Gastroesophageal sphincter (tissue), 4 donors: ENCODE measurements at regions not wholly inside any gene's neighbourhood (a gene's known extent, or its start where the extent isn't known, plus 50 kb on each side); places are given as distances from the start of the nearest gene placed in this dataset.
"Not testable (repeated sequence)": the region's sequence is repeated elsewhere in the genome, so short reads cannot be mapped to it uniquely, and the experiment has no call there.

Source experiments
- ATAC-seq: fragments of 150-250 bp; one replicate; pipeline ENCODE4 v1.9.1; 2016; ENCODE audit warnings: mild to moderate bottlenecking, moderate library complexity
- H3K27ac ChIP-seq, 4 donors: fragments of 200-600 bp; sonication (generic) in 3 of 4; 1 replicate in 3 of 4; 2 replicates in 1 of 4; pipeline ENCODE4 v1.5.1; 2016 to 2019
- H3K27me3 ChIP-seq: fragments of 200-600 bp; sonication (generic); one replicate; pipeline ENCODE4 v1.5.1; 2019
- H3K36me3 ChIP-seq, 2 donors: fragments of 200-600 bp; sonication (generic); one replicate each; pipeline ENCODE4 v1.5.1; 2019; ENCODE audit warnings: control low read depth in 1 of 2
- H3K4me1 ChIP-seq, 3 donors: fragments of 200-600 bp; sonication (generic); 1 replicate in 2 of 3; 2 replicates in 1 of 3; pipeline ENCODE4 v1.5.1; 2016 to 2019; ENCODE audit warnings: control low read depth in 2 of 3
- H3K4me3 ChIP-seq, 2 donors: fragments of 200-600 bp; sonication (generic); one replicate each; pipeline ENCODE4 v1.5.1; 2019; ENCODE audit warnings: mild to moderate bottlenecking in 1 of 2, moderate library complexity in 1 of 2
- H3K9me3 ChIP-seq, 3 donors: fragments of 200-600 bp; sonication (generic); one replicate each; pipeline ENCODE4 v1.5.1; 2017 to 2019; ENCODE audit warnings: control low read depth in 2 of 3
- EP300 ChIP-seq: sonication (generic); formaldehyde crosslinking; IDR thresholded peaks from one replicate; pipeline ENCODE4 v1.6.1; 2017; ENCODE audit warnings: antibody characterized with exemption, mild to moderate bottlenecking
- POLR2A ChIP-seq, 2 donors: fragments of 450-650 bp; IDR thresholded peaks; one replicate each; pipeline ENCODE4 v1.6.1; 2017; ENCODE audit warnings: antibody characterized with exemption in 2 of 2, mild to moderate bottlenecking in 2 of 2, moderate library complexity in 1 of 2
- POLR2AphosphoS5 ChIP-seq: sonication (generic); formaldehyde crosslinking; IDR thresholded peaks from one replicate; pipeline ENCODE4 v1.6.1; 2017; ENCODE audit warnings: antibody characterized with exemption
- WGBS, 2 donors: methylation state at CpG; one replicate each; pipeline ENCODE4 v1.1.5; 2018; ENCODE audit warnings: low coverage in 1 of 2; 5-methylcytosine and 5-hydroxymethylcytosine counted together
- TF ChIP-seq, protein P1 (sequence below), 4 experiments: fragments of 200-600 bp in 2 of 4; fragments of 450-650 bp in 2 of 4; sonication (generic) in 1 of 4; IDR thresholded peaks; one replicate each; pipeline ENCODE4 v1.5.1; 2017 to 2019; ENCODE audit warnings: antibody characterized with exemption in 4 of 4, mild to moderate bottlenecking in 2 of 4, moderate library complexity in 2 of 4

DNA sequence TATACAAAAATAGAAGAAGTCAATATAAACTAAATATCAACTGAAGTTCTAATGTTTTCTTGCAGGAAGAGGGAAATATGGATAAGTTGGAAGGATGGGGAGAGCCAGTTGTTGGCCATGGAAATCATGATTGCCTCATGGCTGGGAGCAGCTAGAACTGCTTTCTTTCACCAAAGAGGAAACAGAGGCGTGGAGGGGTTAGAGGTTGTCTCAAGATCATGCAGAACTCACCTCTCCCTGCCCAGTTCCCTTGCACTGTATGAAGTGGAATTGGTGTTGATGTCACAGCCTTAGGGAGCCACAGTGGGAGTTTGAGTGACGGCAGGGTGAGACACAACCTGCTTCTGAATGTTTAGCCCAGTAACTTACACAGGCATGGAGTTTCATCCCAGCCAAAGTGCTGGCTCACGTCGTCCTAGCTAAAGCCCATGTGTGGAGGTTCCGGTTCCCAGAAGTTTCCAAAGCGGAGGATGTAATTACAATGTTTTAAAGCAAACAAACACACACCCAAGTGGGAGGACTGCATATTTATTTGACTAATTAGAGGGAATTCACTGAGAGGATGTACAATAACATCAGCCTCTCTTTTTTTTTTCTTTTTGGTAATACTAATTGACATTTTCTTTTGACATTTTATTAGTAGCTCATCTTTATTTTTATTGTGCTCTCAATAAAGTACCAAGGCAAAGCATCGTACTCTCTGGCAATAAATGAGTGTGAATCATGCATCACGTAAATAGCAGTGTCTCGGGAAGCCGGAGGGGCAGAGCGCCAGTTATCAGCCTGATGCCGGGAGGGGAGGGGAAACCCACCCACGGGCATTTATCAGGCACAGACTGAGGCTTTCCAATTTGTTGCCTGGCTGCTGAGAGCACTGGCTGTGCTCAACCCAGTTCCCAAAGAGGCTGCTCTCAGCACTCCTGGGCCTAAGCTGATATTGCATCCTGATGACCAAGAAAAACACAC is 118.7 kb upstream of the CDH5 start:
- TF ChIP-seq POLR2AphosphoS5 (peak; percentile 61), EP300 (no peak)
- Histone ChIP-seq H3K4me3 (no peak overlapping the region), H3K9me3 (no peaks in the 10 kb centered on the region), H3K36me3 (no peaks in the 10 kb centered on the region), H3K27me3 (no peaks in the 10 kb centered on the region), H3K4me1 (peaks cover 0 to 29% (median 0%) of the 10 kb centered on the region in 3 donors), H3K27ac (peak overlapping the region in 3 of 4 donors; percentile 56 to 71 (median 60))
- 12 to 54% methylated on average over 8 to 9 of the region's 13 CpGs for WGBS, 2 donors
- ATAC-seq, result peak; percentile 73

DNA sequence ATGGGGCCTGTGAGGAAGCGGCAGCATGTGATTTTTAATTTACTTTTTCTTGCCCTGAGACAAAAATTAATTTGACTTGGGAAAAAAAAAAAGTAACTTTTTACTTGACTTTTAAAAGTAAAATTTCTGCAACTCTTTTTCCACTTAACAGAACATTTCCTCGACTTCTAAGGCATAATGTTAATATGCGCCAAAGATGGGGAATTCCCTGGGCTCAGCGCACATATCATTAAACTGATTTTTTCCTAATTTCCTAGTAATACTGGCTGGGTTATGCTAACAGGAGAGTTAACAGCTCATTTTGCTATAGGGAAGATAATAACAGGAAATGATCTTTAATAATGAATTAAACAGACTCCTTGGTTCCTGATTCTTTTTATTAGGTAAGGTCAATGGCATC is 120.6 kb upstream of the CDH5 start:
- Histone ChIP-seq H3K27me3 (no peaks in the 10 kb centered on the region), H3K9me3 (no peaks in the 10 kb centered on the region), H3K4me3 (no peak overlapping the region), H3K27ac (no peak overlapping the region), H3K36me3 (no peaks in the 10 kb centered on the region), H3K4me1 (peaks cover 0 to 17% (median 0%) of the 10 kb centered on the region in 3 donors)
- no peak for ATAC-seq
- 89 to 90% methylated on average over 2 to 4 of the region's 4 CpGs for WGBS, 2 donors
- TF ChIP-seq EP300 (no peak), POLR2AphosphoS5 (no peak), POLR2A (IDR thresholded peaks at IDR 0.05) (no peak)
- TF ChIP-seq, protein P1, sequence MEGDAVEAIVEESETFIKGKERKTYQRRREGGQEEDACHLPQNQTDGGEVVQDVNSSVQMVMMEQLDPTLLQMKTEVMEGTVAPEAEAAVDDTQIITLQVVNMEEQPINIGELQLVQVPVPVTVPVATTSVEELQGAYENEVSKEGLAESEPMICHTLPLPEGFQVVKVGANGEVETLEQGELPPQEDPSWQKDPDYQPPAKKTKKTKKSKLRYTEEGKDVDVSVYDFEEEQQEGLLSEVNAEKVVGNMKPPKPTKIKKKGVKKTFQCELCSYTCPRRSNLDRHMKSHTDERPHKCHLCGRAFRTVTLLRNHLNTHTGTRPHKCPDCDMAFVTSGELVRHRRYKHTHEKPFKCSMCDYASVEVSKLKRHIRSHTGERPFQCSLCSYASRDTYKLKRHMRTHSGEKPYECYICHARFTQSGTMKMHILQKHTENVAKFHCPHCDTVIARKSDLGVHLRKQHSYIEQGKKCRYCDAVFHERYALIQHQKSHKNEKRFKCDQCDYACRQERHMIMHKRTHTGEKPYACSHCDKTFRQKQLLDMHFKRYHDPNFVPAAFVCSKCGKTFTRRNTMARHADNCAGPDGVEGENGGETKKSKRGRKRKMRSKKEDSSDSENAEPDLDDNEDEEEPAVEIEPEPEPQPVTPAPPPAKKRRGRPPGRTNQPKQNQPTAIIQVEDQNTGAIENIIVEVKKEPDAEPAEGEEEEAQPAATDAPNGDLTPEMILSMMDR (IDR thresholded peaks at IDR 0.05), result no peak

DNA sequence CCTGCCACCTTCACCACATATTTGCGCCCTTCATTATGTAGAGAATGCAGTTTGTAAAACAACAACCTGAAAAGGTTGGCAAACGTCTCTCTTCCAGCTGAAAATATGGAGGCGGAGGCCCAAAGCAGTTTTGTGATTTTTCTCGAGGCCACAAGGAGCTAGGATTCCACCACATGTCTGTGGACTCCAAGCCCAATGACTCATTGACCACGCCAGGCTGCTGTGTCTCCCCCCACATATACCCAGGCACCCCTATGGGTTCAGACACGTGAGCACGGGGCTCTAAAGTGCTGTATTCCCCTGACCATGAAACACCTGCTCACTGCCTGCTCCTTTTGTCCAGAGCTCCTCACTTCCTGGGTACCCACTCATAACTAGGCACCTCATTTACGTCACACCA is 121.4 kb upstream of the CDH5 start:
- TF ChIP-seq POLR2AphosphoS5 (no peak), POLR2A (IDR thresholded peaks at IDR 0.05) (no peak), EP300 (no peak)
- TF ChIP-seq, protein P1 (IDR thresholded peaks at IDR 0.05), result no peak
- 93% methylated on average over 8 of the region's 8 CpGs; no CpG with 5 or more reads in 1 of the 2 donors for WGBS, 2 donors
- no peaks in the 10 kb centered on the region for H3K36me3 ChIP-seq
- ATAC-seq, result no peak
- H3K27ac ChIP-seq, result no peak overlapping the region
- H3K4me1 ChIP-seq, result peaks cover 0 to 13% (median 0%) of the 10 kb centered on the region in 3 donors
- no peak overlapping the region for H3K4me3 ChIP-seq
- no peaks in the 10 kb centered on the region for H3K27me3 ChIP-seq
- H3K9me3 ChIP-seq, result no peaks in the 10 kb centered on the region

DNA sequence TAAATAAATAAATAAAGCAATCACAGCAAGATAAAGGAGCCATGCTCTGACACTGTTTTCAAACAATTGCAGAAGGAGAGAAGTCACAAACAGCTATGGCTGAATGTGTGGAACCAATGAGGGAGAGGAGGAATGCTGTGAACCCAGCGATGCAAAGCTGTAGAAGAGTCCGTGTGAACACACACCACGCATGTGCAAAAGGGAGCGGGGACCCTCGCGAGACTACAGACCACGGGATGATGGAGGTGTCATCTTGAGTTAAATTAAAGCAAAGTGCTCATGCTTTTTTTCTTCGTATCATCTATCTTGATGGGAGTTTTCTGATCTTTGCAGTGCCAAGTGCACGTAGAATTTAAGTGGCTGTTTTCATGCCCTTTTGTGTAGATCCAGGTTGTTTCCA is 123.8 kb upstream of the CDH5 start:
- no peak for ATAC-seq
- H3K4me1 ChIP-seq, result peaks cover 0 to 3% (median 0%) of the 10 kb centered on the region in 3 donors
- H3K27me3 ChIP-seq, result no peaks in the 10 kb centered on the region
- 91 to 96% methylated on average over 8 to 9 of the region's 9 CpGs for WGBS, 2 donors
- H3K9me3 ChIP-seq, result peaks cover 0 to 15% (median 0%) of the 10 kb centered on the region in 3 donors
- TF ChIP-seq, protein P1 (IDR thresholded peaks at IDR 0.05), result no peak
- no peak for TF ChIP-seq POLR2AphosphoS5
- no peak for TF ChIP-seq POLR2A (IDR thresholded peaks at IDR 0.05)
- TF ChIP-seq EP300, result no peak
- no peak overlapping the region for H3K4me3 ChIP-seq
- no peak overlapping the region for H3K27ac ChIP-seq
- no peaks in the 10 kb centered on the region for H3K36me3 ChIP-seq

DNA sequence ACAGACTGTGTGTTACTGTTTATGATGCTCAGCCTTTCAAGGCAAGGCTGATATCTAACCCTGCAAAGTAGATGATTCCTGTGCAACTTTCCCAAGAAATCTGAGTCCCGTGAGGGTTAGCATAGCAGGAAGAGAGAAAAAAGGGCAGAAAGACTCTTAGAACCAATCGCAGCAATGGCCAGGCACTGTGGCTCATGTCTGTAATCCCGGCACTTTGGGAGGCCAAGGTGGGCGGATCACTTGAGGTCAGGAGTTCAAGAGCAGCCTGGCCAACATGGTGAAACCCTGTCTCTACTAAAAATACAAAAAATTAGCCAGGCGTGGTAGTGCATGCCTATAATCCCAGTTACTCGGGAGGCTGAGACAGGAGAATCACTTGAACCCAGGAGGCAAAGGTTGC is 124.3 kb upstream of the CDH5 start:
- H3K27me3 ChIP-seq, H3K36me3 ChIP-seq, H3K27ac ChIP-seq, H3K4me3 ChIP-seq, H3K4me1 ChIP-seq, ATAC-seq: not testable (repeated sequence)
- H3K9me3 ChIP-seq, result peaks cover 0 to 15% (median 0%) of the 10 kb centered on the region in 3 donors
- WGBS, 2 donors, result 80 to 91% methylated on average over 4 to 5 of the region's 6 CpGs
